HCT116 (cell line): ENCODE measurements at regions not wholly inside any gene's neighbourhood (a gene's known extent, or its start where the extent isn't known, plus 50 kb on each side); places are given as distances from the start of the nearest gene placed in this dataset.

Experiments
- CTCF ChIP-seq, 3 experiments: fragments of 200-600 bp in 1 of 3; sonication (generic) in 1 of 3; IDR thresholded peaks in 2 of 3; conservative IDR thresholded peaks in 1 of 3; 2 replicates each; pipeline ENCODE4 v1.5.1; 2012 to 2017; ENCODE audit warnings: low read depth in 2 of 3, low read length in 2 of 3, antibody characterized with exemption in 1 of 3, borderline replicate concordance in 1 of 3, control low read depth in 1 of 3, mild to moderate bottlenecking in 1 of 3, mixed read lengths in 1 of 3, mixed run types in 1 of 3, moderate library complexity in 1 of 3; ENCODE audit not compliant: insufficient read depth in 1 of 3
- EGR1 ChIP-seq: IDR thresholded peaks from 2 replicates; pipeline ENCODE4 v1.6.1; 2012; ENCODE audit warnings: low read depth
- EZH2 ChIP-seq: fragments of 200-600 bp; sonication (generic); IDR thresholded peaks from 2 replicates; pipeline ENCODE4 v1.6.1; 2017; ENCODE audit warnings: antibody characterized with exemption, mixed run types
- FOSL1 ChIP-seq: IDR thresholded peaks from 2 replicates; pipeline ENCODE4 v1.6.1; 2012; ENCODE audit warnings: low read depth
- POLR2A ChIP-seq: IDR thresholded peaks from 2 replicates; pipeline ENCODE4 v1.7.0; 2011; ENCODE audit warnings: borderline replicate concordance; ENCODE audit not compliant: insufficient read depth, insufficient read length; ENCODE audit errors: extremely low read depth
- POLR2AphosphoS5 ChIP-seq: IDR thresholded peaks from 2 replicates; pipeline ENCODE4 v1.6.1; 2011; ENCODE audit warnings: mild to moderate bottlenecking, low read depth, low read length, moderate library complexity
- TCF7L2 ChIP-seq: IDR thresholded peaks from 2 replicates; pipeline ENCODE4 v1.7.0; 2011; ENCODE audit warnings: borderline replicate concordance, inconsistent platforms; ENCODE audit not compliant: insufficient read depth, insufficient read length; ENCODE audit errors: extremely low read depth
- ZNF274 ChIP-seq: fragments of 200-500 bp; sonication (Bioruptor generic); IDR thresholded peaks from 2 replicates; pipeline ENCODE4 v1.6.1; 2014; ENCODE audit warnings: mild to moderate bottlenecking, low read depth, low read length, inconsistent platforms
- TF ChIP-seq, protein P1 (sequence below): IDR thresholded peaks from 2 replicates; pipeline ENCODE4 v1.6.1; 2012; ENCODE audit warnings: low read depth
- TF ChIP-seq, protein P2 (sequence below): IDR thresholded peaks from 2 replicates; pipeline ENCODE4 v1.6.1; 2012

DNA sequence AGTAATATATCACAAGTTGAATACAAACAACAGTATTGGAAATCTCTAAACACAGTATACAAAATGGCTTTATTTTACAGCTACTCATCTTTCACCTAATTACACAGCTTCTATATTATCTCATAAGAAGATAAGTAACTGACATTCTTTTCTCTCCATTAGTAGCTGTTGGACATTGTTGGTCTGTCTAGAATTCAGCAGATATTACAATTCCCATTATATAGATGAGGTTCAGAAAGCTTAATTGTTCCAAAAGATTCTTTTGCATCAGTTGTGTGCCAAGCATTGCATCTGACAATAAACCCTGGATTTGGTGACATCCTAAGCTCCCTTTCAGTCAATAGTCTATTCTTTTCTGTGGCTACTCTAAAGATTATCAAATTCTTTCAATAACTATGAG lies 187.0 kb downstream of the NTMT2 start:
- TF ChIP-seq ZNF274, result no peak
- TF ChIP-seq EZH2, result no peak
- TF ChIP-seq, protein P1, sequence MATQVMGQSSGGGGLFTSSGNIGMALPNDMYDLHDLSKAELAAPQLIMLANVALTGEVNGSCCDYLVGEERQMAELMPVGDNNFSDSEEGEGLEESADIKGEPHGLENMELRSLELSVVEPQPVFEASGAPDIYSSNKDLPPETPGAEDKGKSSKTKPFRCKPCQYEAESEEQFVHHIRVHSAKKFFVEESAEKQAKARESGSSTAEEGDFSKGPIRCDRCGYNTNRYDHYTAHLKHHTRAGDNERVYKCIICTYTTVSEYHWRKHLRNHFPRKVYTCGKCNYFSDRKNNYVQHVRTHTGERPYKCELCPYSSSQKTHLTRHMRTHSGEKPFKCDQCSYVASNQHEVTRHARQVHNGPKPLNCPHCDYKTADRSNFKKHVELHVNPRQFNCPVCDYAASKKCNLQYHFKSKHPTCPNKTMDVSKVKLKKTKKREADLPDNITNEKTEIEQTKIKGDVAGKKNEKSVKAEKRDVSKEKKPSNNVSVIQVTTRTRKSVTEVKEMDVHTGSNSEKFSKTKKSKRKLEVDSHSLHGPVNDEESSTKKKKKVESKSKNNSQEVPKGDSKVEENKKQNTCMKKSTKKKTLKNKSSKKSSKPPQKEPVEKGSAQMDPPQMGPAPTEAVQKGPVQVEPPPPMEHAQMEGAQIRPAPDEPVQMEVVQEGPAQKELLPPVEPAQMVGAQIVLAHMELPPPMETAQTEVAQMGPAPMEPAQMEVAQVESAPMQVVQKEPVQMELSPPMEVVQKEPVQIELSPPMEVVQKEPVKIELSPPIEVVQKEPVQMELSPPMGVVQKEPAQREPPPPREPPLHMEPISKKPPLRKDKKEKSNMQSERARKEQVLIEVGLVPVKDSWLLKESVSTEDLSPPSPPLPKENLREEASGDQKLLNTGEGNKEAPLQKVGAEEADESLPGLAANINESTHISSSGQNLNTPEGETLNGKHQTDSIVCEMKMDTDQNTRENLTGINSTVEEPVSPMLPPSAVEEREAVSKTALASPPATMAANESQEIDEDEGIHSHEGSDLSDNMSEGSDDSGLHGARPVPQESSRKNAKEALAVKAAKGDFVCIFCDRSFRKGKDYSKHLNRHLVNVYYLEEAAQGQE, result no peak
- no peak for TF ChIP-seq POLR2A
- TF ChIP-seq TCF7L2, result no peak
- no peak for TF ChIP-seq CTCF (IDR thresholded peaks at IDR 0.05 in 2 of 3, conservative IDR thresholded peaks at IDR 0.05 in 1 of 3; ENCODE audit: borderline replicate concordance in 1 of 3, insufficient read depth in 1 of 3, low read depth in 2 of 3, low read length in 2 of 3)
- TF ChIP-seq POLR2AphosphoS5, result no peak
- no peak for TF ChIP-seq FOSL1
- TF ChIP-seq, protein P2, sequence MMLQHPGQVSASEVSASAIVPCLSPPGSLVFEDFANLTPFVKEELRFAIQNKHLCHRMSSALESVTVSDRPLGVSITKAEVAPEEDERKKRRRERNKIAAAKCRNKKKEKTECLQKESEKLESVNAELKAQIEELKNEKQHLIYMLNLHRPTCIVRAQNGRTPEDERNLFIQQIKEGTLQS, result no peak
- TF ChIP-seq EGR1, result no peak
